Erythroblast (primary cell): ENCODE measurements at regions not wholly inside any gene's neighbourhood (a gene's known extent, or its start where the extent isn't known, plus 50 kb on each side); places are given as distances from the start of the nearest gene placed in this dataset.

Source experiments
- GATA1 ChIP-seq: IDR thresholded peaks from 2 replicates; pipeline ENCODE4 v1.6.1; 2011; ENCODE audit warnings: low read depth, mild to moderate bottlenecking, control low read depth, low read length, moderate library complexity
- POLR2A ChIP-seq: IDR thresholded peaks from 2 replicates; pipeline ENCODE4 v1.6.1; 2011; ENCODE audit warnings: mild to moderate bottlenecking, low read length

- TF ChIP-seq POLR2A = no peak
- TF ChIP-seq GATA1 = no peak
Measured at GRCh38 chr15:45780352-45780751, 145.5 kb downstream of the SQOR start.
